ENCODE measurements at regions not wholly inside any gene's neighbourhood (a gene's known extent, or its start where the extent isn't known, plus 50 kb on each side); places are given as distances from the start of the nearest gene placed in this dataset.

DNA sequence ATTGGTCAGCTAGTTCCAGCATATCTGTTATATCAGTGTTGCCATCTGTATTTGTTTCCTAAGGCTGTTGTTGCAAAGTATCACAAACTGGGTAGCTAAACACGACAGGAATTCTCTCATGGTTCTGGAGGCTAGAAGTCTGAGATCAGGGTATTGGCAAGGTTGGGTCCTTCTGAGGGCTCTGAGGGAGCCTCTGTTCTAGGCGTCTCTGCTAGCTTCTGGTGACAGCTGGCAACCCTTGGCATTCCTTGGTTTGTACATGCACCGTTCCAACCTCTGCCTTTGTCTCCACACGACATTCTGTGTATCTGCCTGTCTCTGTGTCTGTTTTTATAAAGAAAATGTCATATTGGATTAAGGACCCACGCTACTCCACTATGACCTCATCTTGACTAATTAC is 219.9 kb upstream of the NLRP1 start:
- TF ChIP-seq, protein P1, sequence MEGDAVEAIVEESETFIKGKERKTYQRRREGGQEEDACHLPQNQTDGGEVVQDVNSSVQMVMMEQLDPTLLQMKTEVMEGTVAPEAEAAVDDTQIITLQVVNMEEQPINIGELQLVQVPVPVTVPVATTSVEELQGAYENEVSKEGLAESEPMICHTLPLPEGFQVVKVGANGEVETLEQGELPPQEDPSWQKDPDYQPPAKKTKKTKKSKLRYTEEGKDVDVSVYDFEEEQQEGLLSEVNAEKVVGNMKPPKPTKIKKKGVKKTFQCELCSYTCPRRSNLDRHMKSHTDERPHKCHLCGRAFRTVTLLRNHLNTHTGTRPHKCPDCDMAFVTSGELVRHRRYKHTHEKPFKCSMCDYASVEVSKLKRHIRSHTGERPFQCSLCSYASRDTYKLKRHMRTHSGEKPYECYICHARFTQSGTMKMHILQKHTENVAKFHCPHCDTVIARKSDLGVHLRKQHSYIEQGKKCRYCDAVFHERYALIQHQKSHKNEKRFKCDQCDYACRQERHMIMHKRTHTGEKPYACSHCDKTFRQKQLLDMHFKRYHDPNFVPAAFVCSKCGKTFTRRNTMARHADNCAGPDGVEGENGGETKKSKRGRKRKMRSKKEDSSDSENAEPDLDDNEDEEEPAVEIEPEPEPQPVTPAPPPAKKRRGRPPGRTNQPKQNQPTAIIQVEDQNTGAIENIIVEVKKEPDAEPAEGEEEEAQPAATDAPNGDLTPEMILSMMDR (IDR thresholded peaks at IDR 0.05) = no peak
- TF ChIP-seq, protein P2, sequence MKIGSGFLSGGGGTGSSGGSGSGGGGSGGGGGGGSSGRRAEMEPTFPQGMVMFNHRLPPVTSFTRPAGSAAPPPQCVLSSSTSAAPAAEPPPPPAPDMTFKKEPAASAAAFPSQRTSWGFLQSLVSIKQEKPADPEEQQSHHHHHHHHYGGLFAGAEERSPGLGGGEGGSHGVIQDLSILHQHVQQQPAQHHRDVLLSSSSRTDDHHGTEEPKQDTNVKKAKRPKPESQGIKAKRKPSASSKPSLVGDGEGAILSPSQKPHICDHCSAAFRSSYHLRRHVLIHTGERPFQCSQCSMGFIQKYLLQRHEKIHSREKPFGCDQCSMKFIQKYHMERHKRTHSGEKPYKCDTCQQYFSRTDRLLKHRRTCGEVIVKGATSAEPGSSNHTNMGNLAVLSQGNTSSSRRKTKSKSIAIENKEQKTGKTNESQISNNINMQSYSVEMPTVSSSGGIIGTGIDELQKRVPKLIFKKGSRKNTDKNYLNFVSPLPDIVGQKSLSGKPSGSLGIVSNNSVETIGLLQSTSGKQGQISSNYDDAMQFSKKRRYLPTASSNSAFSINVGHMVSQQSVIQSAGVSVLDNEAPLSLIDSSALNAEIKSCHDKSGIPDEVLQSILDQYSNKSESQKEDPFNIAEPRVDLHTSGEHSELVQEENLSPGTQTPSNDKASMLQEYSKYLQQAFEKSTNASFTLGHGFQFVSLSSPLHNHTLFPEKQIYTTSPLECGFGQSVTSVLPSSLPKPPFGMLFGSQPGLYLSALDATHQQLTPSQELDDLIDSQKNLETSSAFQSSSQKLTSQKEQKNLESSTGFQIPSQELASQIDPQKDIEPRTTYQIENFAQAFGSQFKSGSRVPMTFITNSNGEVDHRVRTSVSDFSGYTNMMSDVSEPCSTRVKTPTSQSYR (CRISPR knock-in tag; IDR thresholded peaks at IDR 0.05) = no peak
- TF ChIP-seq SP1 (CRISPR knock-in tag; conservative IDR thresholded peaks at IDR 0.05) (no peak), ZNF232 (CRISPR knock-in tag; IDR thresholded peaks at IDR 0.05) (no peak)
